H1 (cell line): ENCODE measurements at regions not wholly inside any gene's neighbourhood (a gene's known extent, or its start where the extent isn't known, plus 50 kb on each side); places are given as distances from the start of the nearest gene placed in this dataset.
A peak's percentile ranks its signal among the peaks of the same experiment; 100 is the strongest.

Experiments used
- CTCF ChIA-PET: fragments of 300-600 bp; sonication (Branson Sonifier 250); formaldehyde crosslinking; loops from one replicate; lab custom pipeline; 2021; ENCODE audit not compliant: partially characterized antibody; lab: Charles Lee
- POLR2A ChIA-PET: fragments of 300-600 bp; sonication (Branson Sonifier 250); formaldehyde crosslinking; loops from one replicate; lab custom pipeline; 2021; ENCODE audit warnings: inconsistent platforms; ENCODE audit not compliant: partially characterized antibody; lab: Charles Lee
- DNase-seq, 2 experiments: peaks; one replicate each; pipeline versions ENCODE4 v3.0.0 to v3.0.0-alpha.2; 2010 to 2022; ENCODE audit warnings: low spot score in 2 of 2, low read depth in 1 of 2, mixed read lengths in 1 of 2
- FAIRE-seq: peaks from 2 replicates; lab custom pipeline; 2011; peaks lifted over from hg19 to GRCh38; lab: Jason Lieb, UNC
- H2AFZ ChIP-seq: 2 replicates; pipeline ENCODE4 v1.8.1; 2012; ENCODE audit warnings: low read length, inconsistent platforms
- H2AK5ac ChIP-seq: 2 replicates; pipeline ENCODE4 v1.6.1; 2013; ENCODE audit warnings: low read depth, low read length
- H2BK120ac ChIP-seq: replicated peaks from 2 replicates; pipeline ENCODE3; 2013; ENCODE audit warnings: low read depth, low read length, inconsistent platforms
- H2BK12ac ChIP-seq: 2 replicates; pipeline ENCODE4 v1.6.1; 2013; ENCODE audit warnings: low read depth, low read length
- H2BK15ac ChIP-seq: 2 replicates; pipeline ENCODE4 v1.6.1; 2013; ENCODE audit warnings: low read length
- H2BK20ac ChIP-seq: 2 replicates; pipeline ENCODE4 v1.6.1; 2013; ENCODE audit warnings: low read length
- H2BK5ac ChIP-seq: 2 replicates; pipeline ENCODE4 v1.6.1; 2013; ENCODE audit warnings: low read depth, low read length
- H3K14ac ChIP-seq: 2 replicates; pipeline ENCODE4 v1.6.1; 2013; ENCODE audit warnings: inconsistent platforms; ENCODE audit not compliant: insufficient read length
- H3K18ac ChIP-seq: 2 replicates; pipeline ENCODE4 v1.6.1; 2013; ENCODE audit warnings: low read length; ENCODE audit errors: extremely low read depth
- H3K23ac ChIP-seq: 2 replicates; pipeline ENCODE4 v1.6.1; 2013; ENCODE audit warnings: inconsistent platforms; ENCODE audit not compliant: insufficient read length
- H3K23me2 ChIP-seq: 2 replicates; pipeline ENCODE4 v1.6.1; 2013; ENCODE audit warnings: low read depth, low read length
- H3K27ac ChIP-seq: 2 replicates; pipeline ENCODE4 v1.6.1; 2011; ENCODE audit warnings: low read depth, low read length, inconsistent platforms
- H3K27me3 ChIP-seq, 4 experiments: replicated peaks in 1 of 4; 1 replicate in 1 of 4; 2 replicates in 3 of 4; pipeline versions ENCODE4 v1.6.1 to v1.8.1; 2011 to 2013; ENCODE audit warnings: low read length in 3 of 4, mild to moderate bottlenecking in 3 of 4, inconsistent platforms in 2 of 4, mixed read lengths in 2 of 4, moderate library complexity in 1 of 4; ENCODE audit not compliant: control insufficient read depth in 3 of 4, insufficient read depth in 3 of 4; ENCODE audit errors: extremely low read depth in 1 of 4
- H3K36me3 ChIP-seq, 4 experiments: 2 replicates each; pipeline versions ENCODE4 v1.6.1 to v1.8.1; 2011 to 2013; ENCODE audit warnings: mild to moderate bottlenecking in 4 of 4, low read length in 3 of 4, moderate library complexity in 2 of 4, control low read depth in 1 of 4, inconsistent platforms in 1 of 4; ENCODE audit not compliant: insufficient read depth in 4 of 4, control insufficient read depth in 2 of 4
- H3K4ac ChIP-seq: replicated peaks from 2 replicates; pipeline ENCODE3; 2013; ENCODE audit warnings: low read length, low read depth, mixed read lengths, inconsistent platforms; ENCODE audit not compliant: insufficient read length
- H3K4me1 ChIP-seq, 4 experiments: replicated peaks in 1 of 4; 1 replicate in 1 of 4; 2 replicates in 3 of 4; pipeline versions ENCODE4 v1.6.1 to v1.8.1; 2011 to 2013; ENCODE audit warnings: low read length in 3 of 4, inconsistent platforms in 2 of 4, mixed read lengths in 1 of 4; ENCODE audit not compliant: insufficient read depth in 4 of 4, control insufficient read depth in 3 of 4
- H3K4me2 ChIP-seq, 2 experiments: 2 replicates each; pipeline versions ENCODE4 v1.6.1 to v1.8.1; 2011 to 2013; ENCODE audit warnings: low read depth in 2 of 2, low read length in 2 of 2, control low read depth in 1 of 2, inconsistent platforms in 1 of 2, mild to moderate bottlenecking in 1 of 2; ENCODE audit not compliant: insufficient read depth in 1 of 2
- H3K4me3 ChIP-seq, 4 experiments: fragments of 200-600, 300-600 bp in 1 of 4; sonication (generic), shearing (Covaris generic), sonication (Bioruptor Twin) in 1 of 4; 2 replicates each; pipeline versions ENCODE4 v1.5.1 to v1.8.1; 2011 to 2016; ENCODE audit warnings: low read length in 4 of 4, low read depth in 3 of 4, control low read depth in 2 of 4, inconsistent platforms in 2 of 4, mild to moderate bottlenecking in 2 of 4, mixed read lengths in 1 of 4, moderate library complexity in 1 of 4; ENCODE audit not compliant: insufficient read depth in 2 of 4; ENCODE audit errors: extremely low read depth in 1 of 4
- H3K56ac ChIP-seq: replicated peaks from 2 replicates; pipeline ENCODE3; 2013; ENCODE audit warnings: low read depth, mild to moderate bottlenecking, mixed read lengths, low read length, inconsistent platforms; ENCODE audit not compliant: insufficient read length
- H3K79me1 ChIP-seq: 2 replicates; pipeline ENCODE4 v1.6.1; 2013; ENCODE audit warnings: low read depth, low read length, control low read depth
- H3K79me2 ChIP-seq, 2 experiments: 2 replicates each; pipeline versions ENCODE4 v1.6.1 to v1.8.1; 2012 to 2013; ENCODE audit warnings: low read length in 2 of 2, mild to moderate bottlenecking in 2 of 2, inconsistent platforms in 1 of 2; ENCODE audit not compliant: insufficient read depth in 2 of 2, control insufficient read depth in 1 of 2
- H3K9ac ChIP-seq, 4 experiments: replicated peaks in 1 of 4; 1 replicate in 1 of 4; 2 replicates in 3 of 4; pipeline versions ENCODE4 v1.6.1 to v1.8.1; 2011 to 2013; ENCODE audit warnings: low read depth in 3 of 4, low read length in 3 of 4, control low read depth in 2 of 4, mild to moderate bottlenecking in 2 of 4, moderate library complexity in 2 of 4, inconsistent platforms in 1 of 4; ENCODE audit errors: extremely low read depth in 1 of 4
- H3K9me3 ChIP-seq, 2 experiments: 2 replicates each; pipeline versions ENCODE4 v1.6.1 to v1.8.1; 2012 to 2013; ENCODE audit warnings: mild to moderate bottlenecking in 2 of 2, moderate library complexity in 2 of 2, control low read depth in 1 of 2, inconsistent platforms in 1 of 2, low read depth in 1 of 2, low read length in 1 of 2, mixed read lengths in 1 of 2; ENCODE audit not compliant: insufficient read depth in 2 of 2
- H4K20me1 ChIP-seq, 2 experiments: replicated peaks in 1 of 2; 2 replicates each; pipeline versions ENCODE3 to v1.8.1; 2011 to 2013; ENCODE audit warnings: inconsistent platforms in 2 of 2, low read length in 2 of 2, mild to moderate bottlenecking in 1 of 2; ENCODE audit not compliant: insufficient read depth in 2 of 2, control insufficient read depth in 1 of 2
- H4K5ac ChIP-seq: 2 replicates; pipeline ENCODE4 v1.6.1; 2013; ENCODE audit warnings: low read length, low read depth, mixed read lengths, inconsistent platforms; ENCODE audit not compliant: insufficient read length
- H4K8ac ChIP-seq: 2 replicates; pipeline ENCODE4 v1.8.0; 2013; ENCODE audit warnings: mild to moderate bottlenecking, moderate library complexity, low read length, inconsistent platforms; ENCODE audit not compliant: insufficient read depth; ENCODE audit errors: extremely low read depth
- H4K91ac ChIP-seq: replicated peaks from 2 replicates; pipeline ENCODE3; 2013; ENCODE audit warnings: low read length, mixed read lengths, inconsistent platforms; ENCODE audit not compliant: insufficient read length
- ASH2L ChIP-seq: fragments of 200-600, 300-600 bp; sonication (generic); IDR thresholded peaks from one replicate; pipeline ENCODE4 v1.7.1; 2017; ENCODE audit warnings: low read length
- ATF3 ChIP-seq: IDR thresholded peaks from 2 replicates; pipeline ENCODE4 v1.6.1; 2011; ENCODE audit warnings: low read depth, mild to moderate bottlenecking, low read length; ENCODE audit not compliant: insufficient read depth
- EGR1 ChIP-seq: IDR thresholded peaks from 2 replicates; pipeline ENCODE4 v1.6.1; 2011; ENCODE audit warnings: low read depth, low read length, borderline replicate concordance
- EZH2 ChIP-seq: fragments of 200-600 bp; sonication (generic); IDR thresholded peaks from 2 replicates; pipeline ENCODE4 v1.7.1; 2012; ENCODE audit warnings: low read depth, mild to moderate bottlenecking, moderate library complexity, low read length, inconsistent platforms; ENCODE audit not compliant: severe bottlenecking
- SP1 ChIP-seq: IDR thresholded peaks from 2 replicates; pipeline ENCODE4 v1.6.1; 2011; ENCODE audit warnings: low read depth, low read length
- TAF7 ChIP-seq: optimal IDR thresholded peaks from 2 replicates; pipeline ENCODE3; 2011; ENCODE audit warnings: low read depth, mild to moderate bottlenecking, inconsistent platforms, low read length, moderate library complexity, borderline replicate concordance
- TBP ChIP-seq: IDR thresholded peaks from 2 replicates; pipeline ENCODE4 v1.6.1; 2011; ENCODE audit warnings: low read depth, low read length, improper control_type of control experiment
- WGBS, 2 experiments: shearing (Covaris generic) in 1 of 2; methylation state at CpG; one replicate each; pipeline versions ENCODE4 v1.1.6 to v1.1.7; 2013 to 2015; ENCODE audit warnings: low lambda C conversion rate in 2 of 2, mixed read lengths in 2 of 2, inconsistent platforms in 1 of 2, low coverage in 1 of 2, missing lambda C conversion rate in 1 of 2; ENCODE audit not compliant: insufficient replicate concordance in 2 of 2, insufficient coverage in 1 of 2, insufficient read length in 1 of 2; ENCODE audit errors: extremely low coverage in 1 of 2, missing lambda C conversion rate in 1 of 2; 5-methylcytosine and 5-hydroxymethylcytosine counted together
- TF ChIP-seq, protein P1 (sequence below): IDR thresholded peaks from 2 replicates; pipeline ENCODE4 v1.6.1; 2012; ENCODE audit warnings: inconsistent platforms

- peak; percentile 74 for FAIRE-seq
- WGBS, 2 experiments = 27% methylated on average over 25 of the region's 25 CpGs; no CpG with 5 or more reads in 1 of the 2 experiments
- POLR2A ChIA-PET = interaction anchor here (0.6 to 1.3 kb wide), 6 partner anchors 8 to 204 kb away, joined by 3 to 5 read pairs (median 3); partner anchors contain the start of gene HSPA8
- TF ChIP-seq ATF3 (no peak), TAF7 (peak; percentile 76), EZH2 (no peak), EGR1 (peak; percentile 62; the same call in 1 of the 2 replicates), TBP (0 out of 2 replicates have a peak, but pooled peaks have one; percentile 46), ASH2L (no peak), SP1 (no peak)
- TF ChIP-seq, protein P1, sequence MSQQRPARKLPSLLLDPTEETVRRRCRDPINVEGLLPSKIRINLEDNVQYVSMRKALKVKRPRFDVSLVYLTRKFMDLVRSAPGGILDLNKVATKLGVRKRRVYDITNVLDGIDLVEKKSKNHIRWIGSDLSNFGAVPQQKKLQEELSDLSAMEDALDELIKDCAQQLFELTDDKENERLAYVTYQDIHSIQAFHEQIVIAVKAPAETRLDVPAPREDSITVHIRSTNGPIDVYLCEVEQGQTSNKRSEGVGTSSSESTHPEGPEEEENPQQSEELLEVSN = peak; percentile 78
These were observed 66.5 kb upstream of the CLMP start for GRCh38 chr11:123261345-123262106.

More at GRCh38 chr11:123261345-123262106, 66.5 kb upstream of the CLMP start:
- H4K20me1 ChIP-seq = no peaks in the 10 kb centered on the region
- peaks cover 0 to 2% (median 0%) of the 10 kb centered on the region in 4 experiments; a peak in 1 of 7 replicates for H3K27me3 ChIP-seq
- no peak overlapping the region for H3K23ac ChIP-seq
- no peak overlapping the region for H2BK5ac ChIP-seq
- H2BK12ac ChIP-seq = no peak overlapping the region
- H3K4ac ChIP-seq = no peak overlapping the region
- no peak overlapping the region for H3K27ac ChIP-seq
- H2AK5ac ChIP-seq = no peak overlapping the region
- H2BK15ac ChIP-seq = peak overlapping the region; percentile 84; the same call in 1 of the 2 replicates
- H3K4me1 ChIP-seq = peaks cover 0 to 2% (median 0%) of the 10 kb centered on the region in 4 experiments; a peak in 1 of 7 replicates
- peak overlapping the region; percentile 76 for H2BK120ac ChIP-seq
- CTCF ChIA-PET = interaction anchor here (0.6 to 18.3 kb wide), 49 partner anchors 8 to 358 kb away, joined by 3 to 286 read pairs (median 4); no protein-coding TSS in a partner anchor
- no peak overlapping the region for H4K8ac ChIP-seq
- H3K56ac ChIP-seq = no peak overlapping the region
- H3K79me1 ChIP-seq = no peaks in the 10 kb centered on the region
- peaks cover 18 to 20% of the 10 kb centered on the region in 2 experiments for H3K9me3 ChIP-seq
- peak overlapping the region in 2 of 4 experiments; percentile 34 to 38; a peak in 1 of 8 replicates for H3K4me3 ChIP-seq
- H3K23me2 ChIP-seq = no peaks in the 10 kb centered on the region; the same call in 1 of the 2 replicates
- H3K9ac ChIP-seq = no peak overlapping the region
- peak; percentile 68 to 97 for DNase-seq
- no peak overlapping the region for H4K5ac ChIP-seq
- no peak overlapping the region for H3K14ac ChIP-seq
- no peaks in the 10 kb centered on the region for H3K36me3 ChIP-seq
- peak overlapping the region; percentile 57; the same call in 1 of the 2 replicates for H2AFZ ChIP-seq
- H3K4me2 ChIP-seq = peak overlapping the region; percentile 12 to 63; a peak in 3 of 4 replicates
- H2BK20ac ChIP-seq = no peak overlapping the region
- no peak overlapping the region for H4K91ac ChIP-seq
- no peak overlapping the region for H3K18ac ChIP-seq
- H3K79me2 ChIP-seq = no peaks in the 10 kb centered on the region
